Fibroblast of mammary gland (primary cell): ENCODE measurements at regions not wholly inside any gene's neighbourhood (a gene's known extent, or its start where the extent isn't known, plus 50 kb on each side); places are given as distances from the start of the nearest gene placed in this dataset.

Source experiments
- DNase-seq: peaks from one replicate; pipeline ENCODE4 v3.0.0-alpha.2; 2010; ENCODE audit warnings: low read depth
- H3K4me3 ChIP-seq: 2 replicates; pipeline ENCODE4 v1.5.1; 2011; ENCODE audit warnings: low read depth, mild to moderate bottlenecking, low read length, moderate library complexity; ENCODE audit not compliant: control insufficient read depth
- CTCF ChIP-seq: conservative IDR thresholded peaks from 2 replicates; pipeline ENCODE4 v1.5.1; 2011; ENCODE audit warnings: low read depth, low read length, inconsistent platforms; ENCODE audit not compliant: control insufficient read depth, insufficient read depth

GRCh38 chr5:68080282-68081050 is 135.1 kb upstream of the PIK3R1 start:
- H3K4me3 ChIP-seq = no peak overlapping the region
- no peak for TF ChIP-seq CTCF
- no peak for DNase-seq

GRCh38 chr5:68077349-68077894 is 138.1 kb upstream of the PIK3R1 start:
- DNase-seq = no peak
- no peak for TF ChIP-seq CTCF
- H3K4me3 ChIP-seq = no peak overlapping the region

GRCh38 chr5:68074633-68075032 is 140.9 kb upstream of the PIK3R1 start:
- no peak for TF ChIP-seq CTCF

DNA sequence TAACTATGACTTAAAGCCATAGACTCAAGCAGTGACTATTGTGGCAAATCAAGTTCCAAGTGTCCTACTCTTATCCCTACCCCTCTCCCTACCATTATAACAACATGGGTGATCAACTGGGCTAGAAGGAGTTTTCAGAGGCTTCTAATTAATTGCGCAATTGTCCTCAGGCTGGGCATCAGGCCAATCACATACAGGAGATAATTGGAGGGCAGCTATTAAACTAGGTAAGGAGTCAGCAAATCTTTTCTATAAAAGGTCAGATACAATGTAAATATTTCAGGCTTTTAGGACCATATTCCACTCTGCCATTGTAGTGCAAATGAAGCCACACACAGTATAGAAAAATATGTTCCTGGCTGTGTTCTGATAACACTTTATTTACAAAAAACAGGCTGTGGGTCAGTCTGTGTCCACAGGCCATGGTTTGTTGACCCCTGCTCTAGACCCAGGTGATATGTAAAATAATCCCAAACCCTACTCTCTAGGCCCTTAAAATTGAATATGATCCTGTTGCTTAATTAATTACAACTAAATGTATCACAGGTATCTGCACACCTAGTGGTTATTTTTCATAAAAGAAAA is 141.4 kb upstream of the PIK3R1 start:
- no peak for TF ChIP-seq CTCF
- peak; percentile 61 for DNase-seq
- H3K4me3 ChIP-seq = no peak overlapping the region

More at GRCh38 chr5:68074633-68075032, 140.9 kb upstream of the PIK3R1 start:
- H3K4me3 ChIP-seq = no peak overlapping the region
- DNase-seq = no peak

GRCh38 chr5:68071736-68072135 is 143.8 kb upstream of the PIK3R1 start:
- TF ChIP-seq CTCF = no peak
- H3K4me3 ChIP-seq = no peak overlapping the region
- DNase-seq = peak; percentile 84

- peak; percentile 28 for DNase-seq
- no peak for TF ChIP-seq CTCF
- no peak overlapping the region for H3K4me3 ChIP-seq
Observed at GRCh38 chr5:68071282-68071632, 144.3 kb upstream of the PIK3R1 start.
